ENCODE measurements at regions not wholly inside any gene's neighbourhood (a gene's known extent, or its start where the extent isn't known, plus 50 kb on each side); places are given as distances from the start of the nearest gene placed in this dataset.
A peak's percentile ranks its signal among the peaks of the same experiment; 100 is the strongest.

DNA sequence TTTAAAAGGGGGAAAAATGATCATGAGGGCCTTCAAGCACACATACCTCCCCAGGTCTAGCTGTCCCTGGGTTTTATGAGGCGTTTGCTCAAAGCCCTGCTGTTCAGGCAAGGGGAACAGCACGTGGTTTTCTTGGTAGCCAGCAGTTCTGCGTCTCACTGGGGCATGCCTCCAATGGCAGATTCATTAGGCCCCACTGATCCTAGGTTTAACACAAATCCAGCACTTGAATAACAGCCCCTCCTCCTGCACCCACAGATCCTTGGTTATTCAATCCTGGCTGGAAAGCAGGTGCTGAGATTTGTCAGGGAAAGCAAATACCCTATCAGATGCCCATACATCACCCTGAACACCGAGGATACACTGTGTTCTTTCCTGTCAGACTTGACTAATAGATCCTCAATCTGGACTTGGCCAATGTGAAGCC lies 106.4 kb downstream of the ZC3H11B start:
- no peaks in the 10 kb centered on the region for H3K27me3 ChIP-seq
- no peak overlapping the region for H3K4me3 ChIP-seq
- DNase-seq (ENCODE audit: low read depth in 1 of 2, low spot score in 1 of 2), result no peak
- H3K9me3 ChIP-seq (ENCODE audit: low read depth), result no peaks in the 10 kb centered on the region
- peaks cover 12% of the 10 kb centered on the region for H3K4me1 ChIP-seq (ENCODE audit: low read depth)
- no peaks in the 10 kb centered on the region for H3K36me3 ChIP-seq
- TF ChIP-seq CTCF (IDR thresholded peaks at IDR 0.05; ENCODE audit: low read depth, low read length), result no peak
- no peak overlapping the region for H3K27ac ChIP-seq

DNA sequence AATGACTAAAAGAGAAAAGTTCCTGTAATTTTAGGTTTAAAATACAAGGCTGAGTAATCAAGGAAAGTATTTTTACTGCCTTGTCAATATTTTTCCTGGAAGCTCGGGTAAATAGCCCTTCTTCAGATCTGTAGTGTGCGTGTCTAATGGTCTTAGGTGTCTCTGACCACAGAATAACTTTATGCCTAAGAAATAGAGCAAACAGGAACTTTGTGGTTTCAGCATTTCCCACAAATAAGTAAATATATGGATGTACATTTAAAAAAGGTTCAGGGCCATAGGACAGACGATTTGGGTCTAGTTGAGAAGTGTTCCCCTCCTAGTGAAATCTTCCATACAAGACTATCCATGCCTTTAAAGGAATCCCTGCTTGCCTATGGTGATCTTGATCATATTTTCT lies 107.0 kb downstream of the ZC3H11B start:
- no peaks in the 10 kb centered on the region for H3K9me3 ChIP-seq (ENCODE audit: low read depth)
- H3K36me3 ChIP-seq, result no peaks in the 10 kb centered on the region
- H3K4me1 ChIP-seq (ENCODE audit: low read depth), result peaks cover 12% of the 10 kb centered on the region
- H3K27me3 ChIP-seq, result no peaks in the 10 kb centered on the region
- TF ChIP-seq CTCF (IDR thresholded peaks at IDR 0.05; ENCODE audit: low read depth, low read length), result no peak
- DNase-seq (ENCODE audit: low read depth in 1 of 2, low spot score in 1 of 2), result no peak
- no peak overlapping the region for H3K4me3 ChIP-seq
- no peak overlapping the region for H3K27ac ChIP-seq

GRCh38 chr1:219503604-219504003 lies 109.3 kb downstream of the ZC3H11B start:
- TF ChIP-seq CTCF (IDR thresholded peaks at IDR 0.05; ENCODE audit: low read depth, low read length), result no peak
- no peak overlapping the region for H3K4me3 ChIP-seq
- no peak overlapping the region for H3K27ac ChIP-seq
- no peaks in the 10 kb centered on the region for H3K36me3 ChIP-seq
- H3K27me3 ChIP-seq, result no peaks in the 10 kb centered on the region
- H3K4me1 ChIP-seq (ENCODE audit: low read depth), result peaks cover 12% of the 10 kb centered on the region
- H3K9me3 ChIP-seq (ENCODE audit: low read depth), result no peaks in the 10 kb centered on the region
- DNase-seq (ENCODE audit: low read depth in 1 of 2, low spot score in 1 of 2), result no peak

DNA sequence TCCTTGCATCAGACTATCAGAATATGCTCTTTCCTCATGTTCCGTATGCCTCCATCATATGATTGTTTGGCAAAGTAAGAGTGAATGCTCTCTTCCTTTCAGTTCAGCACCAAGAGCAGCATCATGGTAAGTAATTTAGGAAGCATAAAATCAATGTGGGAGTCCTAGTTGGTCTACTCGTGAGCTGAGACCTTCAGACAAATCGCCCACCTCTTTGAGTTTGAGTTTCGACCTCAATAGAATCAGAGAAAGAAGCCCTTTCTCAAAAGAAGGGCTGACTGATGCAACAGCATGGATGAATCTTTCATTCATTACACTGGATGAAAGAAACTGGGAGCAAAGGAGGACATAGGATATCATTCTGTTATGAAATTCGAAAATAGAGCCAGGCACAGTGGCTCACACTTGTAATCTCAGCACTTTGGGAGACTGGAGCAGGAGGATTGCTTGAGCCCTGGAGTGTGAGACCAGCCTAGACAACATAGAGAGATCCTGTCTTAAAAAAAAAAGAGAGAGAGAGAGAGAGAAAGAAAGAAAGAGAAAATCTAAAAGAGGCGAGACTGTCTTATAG lies 112.5 kb downstream of the ZC3H11B start:
- Histone ChIP-seq H3K4me1 (ENCODE audit: low read depth) (peaks cover 11% of the 10 kb centered on the region), H3K4me3 (no peak overlapping the region), H3K36me3 (no peaks in the 10 kb centered on the region), H3K9me3 (ENCODE audit: low read depth) (no peaks in the 10 kb centered on the region), H3K27ac (no peak overlapping the region), H3K27me3 (no peaks in the 10 kb centered on the region)
- no peak for DNase-seq (ENCODE audit: low read depth in 1 of 2, low spot score in 1 of 2)
- TF ChIP-seq CTCF (IDR thresholded peaks at IDR 0.05; ENCODE audit: low read depth, low read length), result no peak

DNA sequence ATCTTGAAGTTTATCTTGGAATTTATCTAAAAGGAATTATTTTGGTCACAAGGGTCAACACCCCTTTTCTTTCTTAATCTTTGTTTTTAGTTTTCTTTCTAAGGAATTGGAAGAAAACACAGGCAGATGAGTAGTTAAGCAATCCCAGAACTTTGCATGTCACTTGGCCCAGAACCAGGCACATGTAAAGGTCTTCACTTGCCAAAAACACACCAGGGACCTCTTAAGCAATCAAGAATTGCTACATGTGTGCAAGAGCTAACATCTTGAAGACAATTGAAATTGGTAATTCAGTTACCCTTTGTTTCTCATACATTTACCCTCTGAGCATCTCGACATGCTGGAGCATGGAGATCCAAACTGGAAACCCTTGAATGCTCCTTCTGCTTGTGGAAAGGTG lies 114.2 kb downstream of the ZC3H11B start:
- no peak overlapping the region for H3K27ac ChIP-seq
- TF ChIP-seq CTCF (IDR thresholded peaks at IDR 0.05; ENCODE audit: low read depth, low read length), result no peak
- no peak overlapping the region for H3K4me3 ChIP-seq

More for the DNA sequence above, 114.2 kb downstream of the ZC3H11B start:
- Histone ChIP-seq H3K9me3 (ENCODE audit: low read depth) (no peaks in the 10 kb centered on the region), H3K27me3 (no peaks in the 10 kb centered on the region), H3K4me1 (ENCODE audit: low read depth) (no peaks in the 10 kb centered on the region), H3K36me3 (no peaks in the 10 kb centered on the region)
- DNase-seq (ENCODE audit: low read depth in 1 of 2, low spot score in 1 of 2), result peak in 1 of 2 donors; percentile 91
